ENCODE measurements at regions not wholly inside any gene's neighbourhood (a gene's known extent, or its start where the extent isn't known, plus 50 kb on each side); places are given as distances from the start of the nearest gene placed in this dataset.

- no peak overlapping the region for H3K4me3 ChIP-seq (ENCODE audit: low read length)
- no peak for TF ChIP-seq CTCF (conservative IDR thresholded peaks at IDR 0.05; ENCODE audit: low read length)
- DNase-seq (ENCODE audit: low read depth): no peak
Measured at GRCh38 chr11:80424012-80424695, 983.3 kb upstream of the TENM4 start.

DNA sequence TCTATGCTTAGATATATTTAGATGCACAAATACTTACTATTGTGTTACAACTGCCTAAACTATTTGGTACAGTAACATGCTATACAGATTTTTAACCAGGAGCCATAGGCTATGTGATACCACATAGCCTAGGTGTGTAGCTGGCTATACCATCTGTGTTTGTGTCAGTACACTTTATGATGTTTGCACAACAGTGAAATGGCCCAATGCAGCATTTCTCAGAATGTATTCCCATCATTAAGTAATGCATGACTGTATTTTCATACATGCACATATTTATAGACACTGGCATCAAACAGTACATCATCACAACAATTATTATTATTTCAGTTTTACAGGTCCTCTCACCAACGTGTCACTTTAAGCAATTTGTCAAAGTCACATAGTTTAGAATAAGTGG is 979.5 kb upstream of the TENM4 start:
- TF ChIP-seq CTCF (conservative IDR thresholded peaks at IDR 0.05; ENCODE audit: low read length): no peak
- H3K4me3 ChIP-seq (ENCODE audit: low read length): no peak overlapping the region
- no peak for DNase-seq (ENCODE audit: low read depth)

DNA sequence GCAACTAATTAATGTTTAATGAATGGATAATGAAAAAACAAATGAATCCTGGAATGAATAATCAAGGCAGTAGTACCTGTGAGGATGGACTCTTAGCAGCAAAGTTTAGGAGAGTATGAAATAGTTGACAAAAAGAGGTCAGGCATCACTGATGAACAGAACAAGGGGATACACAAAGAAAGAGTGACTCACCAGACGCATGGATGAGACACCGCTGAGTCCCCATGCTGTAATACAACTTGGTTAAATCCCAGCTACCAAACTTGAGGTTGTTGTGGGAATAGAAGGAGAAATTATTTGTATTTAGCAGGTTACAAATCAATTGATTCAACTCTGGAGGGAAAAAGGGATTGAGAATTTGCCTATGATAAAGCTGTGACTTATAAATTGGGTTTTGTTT is 976.9 kb upstream of the TENM4 start:
- H3K4me3 ChIP-seq (ENCODE audit: low read length): no peak overlapping the region
- DNase-seq (ENCODE audit: low read depth): no peak
- no peak for TF ChIP-seq CTCF (conservative IDR thresholded peaks at IDR 0.05; ENCODE audit: low read length)

- no peak for DNase-seq (ENCODE audit: low read depth)
- no peak for TF ChIP-seq CTCF (conservative IDR thresholded peaks at IDR 0.05; ENCODE audit: low read length)
- no peak overlapping the region for H3K4me3 ChIP-seq (ENCODE audit: low read length)
Measured at GRCh38 chr11:80415580-80415979, 974.8 kb upstream of the TENM4 start.

DNA sequence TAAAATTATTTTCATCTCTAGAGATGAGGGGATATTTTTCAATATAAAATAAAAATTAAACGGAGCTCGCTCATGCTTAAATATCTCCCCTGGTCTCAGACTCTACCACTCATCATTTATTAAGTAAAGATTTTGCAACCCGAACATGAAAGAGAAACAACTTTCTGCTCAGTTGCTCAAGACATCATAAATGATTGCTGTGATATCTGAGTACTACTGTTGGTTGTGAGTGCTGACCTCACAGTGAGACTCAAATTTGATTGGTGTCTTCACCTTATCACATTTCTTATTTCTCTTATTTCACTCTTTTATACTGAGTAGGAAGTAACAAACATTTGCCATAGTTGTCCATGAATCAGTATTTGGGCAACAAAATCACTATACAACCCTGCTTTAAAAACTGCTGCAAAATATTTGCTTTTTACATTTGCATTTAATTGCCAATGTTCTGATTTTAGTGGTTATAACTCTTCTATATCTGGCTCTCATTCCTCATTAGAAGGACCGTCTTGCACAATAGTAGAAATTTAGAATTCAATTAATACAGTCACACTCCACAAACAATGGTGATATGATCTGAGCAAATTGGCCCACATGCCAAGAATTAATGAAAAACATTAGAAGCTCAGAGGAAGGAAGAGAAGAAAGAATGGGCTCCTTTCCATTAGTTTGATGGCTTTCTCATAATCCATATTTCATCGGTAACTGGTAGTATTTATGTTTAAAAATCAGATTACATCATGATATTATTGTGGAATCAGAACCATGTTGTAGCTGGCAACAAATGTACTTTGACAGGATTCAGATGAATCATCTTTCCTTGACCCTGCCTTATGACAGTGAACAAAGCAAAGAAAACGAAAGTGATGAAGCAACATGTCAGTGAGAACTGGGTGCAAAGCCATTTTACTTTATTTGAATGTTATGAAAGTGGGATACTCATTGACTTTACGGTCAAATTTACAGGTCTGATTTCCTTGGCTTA is 973.6 kb upstream of the TENM4 start:
- TF ChIP-seq CTCF (conservative IDR thresholded peaks at IDR 0.05; ENCODE audit: low read length): no peak
- no peak overlapping the region for H3K4me3 ChIP-seq (ENCODE audit: low read length)
- no peak for DNase-seq (ENCODE audit: low read depth)

- DNase-seq (ENCODE audit: low read depth): no peak
- TF ChIP-seq CTCF (conservative IDR thresholded peaks at IDR 0.05; ENCODE audit: low read length): no peak
- no peak overlapping the region for H3K4me3 ChIP-seq (ENCODE audit: low read length)
Measured at GRCh38 chr11:80412604-80413003, 971.8 kb upstream of the TENM4 start.
